ENCODE measurements at regions not wholly inside any gene's neighbourhood (a gene's known extent, or its start where the extent isn't known, plus 50 kb on each side); places are given as distances from the start of the nearest gene placed in this dataset.

DNA sequence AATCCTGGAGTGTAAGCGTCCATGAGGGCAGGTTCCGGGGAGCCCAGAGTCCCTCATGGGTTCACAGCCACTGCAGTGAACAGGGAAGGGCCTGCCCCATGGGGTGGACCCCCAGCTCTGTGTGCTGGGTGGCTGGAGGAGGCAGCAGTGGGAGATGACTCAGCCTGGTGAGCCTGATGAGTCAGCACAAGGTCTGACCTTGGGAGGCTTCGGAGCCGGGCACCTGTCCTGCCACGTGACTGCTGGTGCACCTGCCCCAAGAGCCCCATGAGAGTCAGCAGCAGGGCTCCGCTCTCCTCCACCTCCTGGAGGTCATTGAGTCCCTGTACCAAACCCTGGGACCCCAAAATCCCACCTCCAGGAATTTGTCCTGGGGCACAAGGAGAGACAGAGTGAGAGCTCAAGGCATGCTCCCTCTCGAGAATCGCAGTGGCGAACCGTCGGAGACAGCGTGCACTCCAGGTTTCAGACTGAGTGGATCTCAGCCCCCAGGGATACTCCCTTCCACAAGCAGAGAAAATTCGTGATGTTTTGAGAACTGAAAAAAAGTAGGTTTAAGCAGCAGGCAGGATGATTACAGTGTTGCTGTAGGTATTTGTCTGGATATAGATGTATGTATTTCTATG, 1221.7 kb downstream of the BRD1 start:
- DNase-seq, result peak; percentile 49

DNA sequence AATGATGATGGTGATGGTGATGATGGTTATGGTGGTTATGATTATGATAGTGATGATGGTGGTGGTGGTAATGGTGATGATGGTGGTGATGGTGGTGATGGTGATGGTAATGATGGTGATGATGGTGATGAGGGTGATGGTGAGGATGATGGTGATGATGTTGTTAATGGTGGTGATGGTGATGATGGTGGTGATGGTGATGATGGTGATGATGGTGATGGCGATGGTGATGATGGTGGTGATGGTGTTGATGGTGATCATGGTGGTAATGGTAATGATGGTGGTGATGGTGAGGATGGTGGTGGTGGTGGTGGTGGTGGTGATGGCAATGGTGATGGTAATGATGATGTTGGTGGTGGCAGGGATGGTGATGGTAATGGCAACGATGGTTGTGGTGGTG, 1222.5 kb downstream of the BRD1 start:
- no peak for DNase-seq

DNA sequence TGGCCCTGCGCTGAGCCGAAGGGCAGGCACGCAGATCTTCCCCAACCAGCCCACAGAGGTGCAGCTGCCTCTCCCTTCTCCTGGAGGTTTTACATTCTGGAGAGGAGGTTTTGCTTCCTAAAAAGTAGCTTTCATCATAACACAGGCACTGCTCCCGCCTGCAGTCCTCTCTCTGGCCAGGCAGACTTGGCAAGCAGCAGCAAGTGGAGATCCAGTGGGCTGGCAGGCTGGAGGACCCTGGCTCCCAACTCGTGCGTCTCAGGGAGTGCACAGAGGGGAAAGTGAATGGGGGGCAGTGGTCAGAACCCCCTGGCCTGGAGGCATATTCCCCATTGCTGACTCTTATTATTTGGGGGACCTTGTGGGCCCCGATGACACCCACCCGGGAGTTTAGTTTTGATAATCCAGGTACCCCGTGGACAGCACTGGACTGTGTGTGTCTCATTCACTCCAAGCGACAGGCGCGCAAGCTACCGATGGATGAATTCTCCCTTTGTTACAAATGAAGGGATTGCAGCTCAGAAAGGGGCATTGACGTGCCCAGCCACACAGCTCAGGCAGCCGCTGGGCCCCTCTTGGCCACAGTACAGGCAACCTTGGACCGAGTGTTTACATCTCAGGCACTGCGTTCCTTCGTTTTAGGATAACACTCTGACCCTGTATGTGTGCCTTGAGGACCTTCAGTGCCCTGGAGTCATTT, 1223.9 kb downstream of the BRD1 start:
- DNase-seq, result no peak

DNA sequence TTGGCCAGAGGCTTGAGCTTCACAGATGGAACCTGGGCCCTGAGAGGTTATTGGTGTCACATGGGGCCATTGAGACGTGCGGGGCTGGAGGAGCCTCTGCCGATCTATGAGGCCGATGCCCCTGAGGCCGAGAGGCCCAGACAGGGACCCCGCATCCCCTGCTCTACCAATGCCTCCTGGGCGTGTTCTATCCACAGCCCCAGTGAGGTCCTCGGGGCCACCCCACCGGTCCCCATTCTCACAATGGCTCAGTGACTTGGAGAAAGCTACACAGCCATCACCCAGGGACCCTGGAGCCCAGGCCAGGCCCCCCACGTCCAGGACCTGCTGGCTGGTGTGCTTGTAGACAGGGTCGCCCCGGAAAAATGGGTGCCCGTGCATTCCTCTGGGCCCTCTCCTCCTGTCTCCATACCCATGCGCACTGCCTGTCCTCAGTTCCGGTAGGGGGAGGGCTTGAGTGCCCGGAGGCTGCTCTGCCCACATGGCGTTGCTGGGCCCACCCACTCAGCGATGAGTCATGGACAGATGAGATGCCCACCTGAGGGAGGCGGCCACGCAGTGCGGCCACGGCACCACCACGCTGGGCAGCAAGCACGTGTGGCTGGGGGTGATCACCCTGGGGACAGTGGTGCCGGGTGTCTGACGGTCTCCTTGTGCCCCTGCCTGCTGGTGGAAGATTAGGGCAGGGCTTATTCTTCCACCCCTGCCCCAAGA, 1224.7 kb downstream of the BRD1 start:
- no peak for DNase-seq

DNA sequence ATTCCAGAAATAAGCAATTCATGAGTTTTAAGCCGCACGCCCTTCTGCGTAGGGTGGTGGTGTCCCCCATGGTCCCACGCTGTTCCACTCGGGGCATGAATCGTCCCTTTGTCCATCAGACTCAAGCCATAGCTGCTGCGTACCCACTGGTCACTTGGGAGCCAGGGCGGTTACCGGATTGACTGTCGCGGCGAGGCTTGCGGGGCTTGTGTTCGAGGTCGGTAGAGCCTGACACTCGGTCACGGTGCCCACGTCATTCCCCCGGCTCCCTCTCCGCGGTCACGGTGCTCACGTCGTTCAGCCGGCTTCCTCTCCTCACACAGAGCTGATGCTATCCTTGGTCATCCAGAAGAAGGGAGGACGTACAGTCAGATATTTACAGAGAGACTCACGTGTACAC, 1227.0 kb downstream of the BRD1 start:
- DNase-seq, result no peak

DNA sequence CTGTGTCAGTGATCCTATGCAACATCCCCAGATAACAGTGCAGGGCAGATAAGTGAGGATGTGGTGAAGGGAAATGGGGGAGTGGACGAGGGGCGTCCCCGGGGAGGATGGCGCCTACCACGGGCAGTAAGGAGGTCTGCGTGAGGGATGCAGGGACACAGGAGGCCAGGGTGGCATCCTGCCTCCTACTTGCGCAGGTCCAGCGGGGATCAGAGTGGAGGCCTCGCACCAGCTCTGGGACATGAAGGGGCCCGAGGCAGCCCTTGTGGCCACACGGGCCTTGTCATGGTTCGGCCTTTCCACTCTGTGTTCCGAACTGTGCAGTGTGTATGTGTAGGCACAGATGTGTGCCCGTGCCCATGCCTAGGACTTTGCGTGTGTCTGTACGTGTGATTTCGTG, 1227.5 kb downstream of the BRD1 start:
- no peak for DNase-seq

DNA sequence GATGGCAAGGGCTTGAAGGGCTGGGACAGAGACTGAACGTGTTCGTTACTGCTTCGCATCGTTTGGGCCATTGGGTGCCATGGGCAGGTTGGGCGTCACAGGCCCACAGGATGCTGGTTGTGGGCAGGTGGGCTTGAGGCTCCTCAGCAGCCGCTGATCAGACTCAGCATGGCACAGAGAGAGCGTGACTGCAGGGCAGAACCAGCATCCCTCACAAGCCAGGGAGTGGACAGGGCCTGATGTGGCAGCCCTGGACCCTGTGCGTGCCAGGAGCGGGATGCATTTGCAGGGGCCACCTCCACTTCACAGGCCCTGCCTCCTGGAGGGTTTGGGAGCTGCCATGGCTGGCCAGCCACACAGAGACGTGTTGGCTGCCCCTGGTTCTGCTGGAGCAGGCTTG, 1228.3 kb downstream of the BRD1 start:
- DNase-seq, result no peak

DNA sequence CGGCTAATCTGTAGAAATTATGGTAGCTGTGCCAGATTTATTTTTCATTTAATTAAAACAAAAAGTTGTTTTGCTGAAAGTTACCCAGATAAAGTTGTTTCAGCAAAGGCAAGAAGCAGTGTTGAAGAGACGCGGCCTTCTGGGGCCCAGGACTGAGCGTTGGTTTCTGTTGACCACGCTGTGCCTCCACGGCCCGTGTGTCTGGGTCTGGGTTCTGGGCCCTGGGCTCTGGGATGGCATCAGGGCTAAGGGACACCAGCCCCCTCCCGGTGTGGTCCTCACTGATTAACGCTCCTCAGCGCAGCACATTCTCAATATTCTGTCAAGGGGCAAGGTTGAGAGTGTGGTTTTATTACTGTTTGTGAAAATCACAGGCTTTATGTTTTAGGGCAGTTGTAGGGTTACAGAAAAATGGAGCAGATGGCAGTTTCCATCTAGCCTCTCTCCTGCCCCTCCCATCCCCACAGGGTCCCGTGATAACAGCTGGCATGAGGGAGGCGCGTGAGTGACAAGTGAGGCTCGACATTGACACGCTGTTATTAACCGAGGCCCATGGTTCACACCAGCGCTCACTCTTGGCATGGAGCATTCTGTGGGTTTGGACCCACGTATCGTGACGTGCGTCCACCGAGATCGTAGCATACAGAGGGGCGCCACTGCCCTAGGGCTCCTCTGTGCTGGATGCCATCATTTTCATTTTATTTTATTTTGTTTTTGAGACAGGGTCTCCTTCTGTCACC, 1231.4 kb downstream of the BRD1 start:
- DNase-seq, result no peak

DNA sequence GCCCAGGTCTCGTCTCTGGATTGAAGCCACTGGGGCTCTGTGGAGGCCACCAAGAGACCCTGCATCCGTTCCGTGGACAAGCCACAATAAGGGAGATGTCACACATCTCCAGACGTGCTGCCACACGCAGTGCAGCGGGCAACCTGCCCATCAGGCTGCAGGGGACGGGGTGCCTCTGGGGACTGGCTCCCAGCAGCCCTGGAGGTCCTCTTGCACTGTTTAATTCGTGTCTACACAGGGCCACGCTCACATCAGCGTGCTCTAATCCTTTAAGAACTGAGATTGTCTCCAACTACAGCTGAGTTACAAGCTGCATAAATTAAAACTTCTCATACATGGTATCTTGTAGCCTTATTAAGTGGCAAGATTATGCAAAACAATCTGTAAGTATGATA, 1232.2 kb downstream of the BRD1 start:
- no peak for DNase-seq

DNA sequence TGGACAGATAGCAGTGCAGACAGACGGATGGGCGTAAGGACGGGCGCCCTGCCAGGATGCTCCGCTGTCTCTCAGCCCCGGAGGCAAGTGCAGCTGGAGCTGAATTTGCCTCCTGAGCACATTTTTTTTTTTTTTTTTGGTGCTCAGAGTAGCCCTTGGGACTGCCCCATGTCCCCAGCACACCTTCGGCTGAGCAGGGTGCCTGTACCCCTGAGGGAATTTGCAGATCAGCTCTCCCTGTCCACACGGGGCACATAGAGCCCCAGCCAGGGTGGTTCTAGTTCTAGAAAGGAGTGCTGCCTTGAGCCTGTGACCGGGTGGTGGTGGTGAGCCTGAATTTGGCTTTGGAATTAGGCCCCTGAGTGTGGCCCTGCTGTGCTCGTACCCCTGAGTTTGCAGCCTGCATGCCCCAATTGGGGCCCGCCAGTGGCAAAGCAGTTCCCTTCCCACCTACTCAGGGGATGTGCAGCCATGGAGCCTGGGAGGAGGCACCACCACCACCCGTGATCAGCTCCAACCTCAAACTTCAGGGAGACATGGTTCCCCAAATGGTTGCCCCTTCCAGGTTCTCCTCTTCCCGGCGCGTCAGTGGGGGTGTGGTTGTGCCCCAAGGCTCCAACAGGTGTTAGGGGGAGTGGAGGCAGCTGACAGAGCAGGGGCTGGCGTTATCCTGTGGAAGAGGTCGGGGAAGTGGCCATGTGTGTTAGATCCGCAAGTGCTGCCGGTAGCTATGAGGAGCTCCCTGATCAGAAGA, 1232.7 kb downstream of the BRD1 start:
- no peak for DNase-seq

DNA sequence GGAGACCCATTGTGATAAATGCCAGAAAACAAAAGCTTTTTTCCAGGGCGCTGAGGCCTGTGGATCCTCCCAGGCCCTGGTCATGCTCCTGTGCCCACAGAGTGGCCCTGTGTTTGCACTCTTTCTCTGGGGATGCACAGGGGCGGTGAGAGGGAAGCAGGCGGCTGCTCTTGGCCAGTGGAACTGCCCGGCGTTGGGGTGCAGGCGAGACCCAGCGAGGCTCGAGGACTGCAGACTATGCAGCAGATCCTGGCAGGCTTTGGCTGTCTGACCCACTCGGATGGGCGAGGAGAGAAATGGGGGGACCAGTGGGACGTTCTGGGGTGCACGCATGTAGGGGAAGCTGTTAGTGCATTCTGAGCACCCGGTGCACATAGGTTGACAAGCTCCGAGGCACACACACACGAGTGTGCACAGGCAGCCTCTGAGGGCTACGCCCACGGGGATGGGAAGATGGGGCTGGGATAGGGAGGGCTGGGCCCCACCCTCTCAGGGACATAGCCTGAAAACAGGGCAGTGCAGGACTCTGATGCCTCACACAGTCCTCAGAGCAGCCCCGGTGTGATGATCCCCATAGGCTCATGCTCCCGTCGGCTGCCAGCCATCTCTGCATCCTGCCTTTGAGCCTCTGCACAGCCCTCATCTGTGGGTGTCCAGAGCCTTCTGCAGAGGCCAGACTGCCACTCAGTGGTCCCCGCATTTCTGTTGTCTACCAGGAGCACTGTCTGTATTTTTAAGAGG, 1233.5 kb downstream of the BRD1 start:
- DNase-seq, result no peak

DNA sequence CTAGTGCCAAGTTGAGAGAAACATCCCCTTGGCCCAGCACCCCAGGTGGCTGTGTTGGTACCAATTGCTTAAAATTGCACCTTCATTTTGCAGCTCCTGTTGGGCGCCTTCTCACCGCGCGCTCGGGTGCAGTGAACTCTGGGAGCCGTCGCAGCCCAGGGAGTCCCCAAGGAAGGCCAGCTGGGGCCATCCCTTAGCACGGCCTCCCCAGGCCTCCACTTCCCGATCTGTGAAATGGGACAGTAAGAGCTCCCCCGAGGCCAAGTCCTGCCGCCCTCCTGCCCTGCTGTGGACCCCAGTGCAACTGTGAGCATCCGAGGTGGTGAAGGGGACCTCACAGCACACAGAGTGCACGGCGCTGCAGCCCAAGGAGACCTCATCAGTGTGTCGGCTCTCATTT, 1234.1 kb downstream of the BRD1 start:
- DNase-seq, result no peak

DNA sequence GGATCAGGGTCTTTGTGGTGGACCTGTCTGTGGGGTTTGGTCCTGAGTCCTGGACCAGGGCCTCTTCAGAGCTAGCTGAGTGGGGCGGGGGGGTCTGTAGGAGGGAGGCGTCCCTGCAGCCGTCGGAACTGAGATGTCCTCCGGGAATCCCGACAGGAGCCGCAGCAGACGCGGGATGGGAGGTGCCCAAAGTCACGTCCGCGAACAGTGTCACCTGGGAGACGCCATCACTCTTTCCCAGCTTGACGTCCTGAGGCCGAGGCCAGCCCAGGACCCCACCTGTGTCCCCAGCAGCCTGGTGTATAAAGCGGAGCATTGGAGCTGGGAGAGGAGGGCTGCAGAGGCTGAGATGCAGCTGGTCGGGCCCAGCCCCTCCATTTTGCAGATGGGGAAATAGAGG, 1234.7 kb downstream of the BRD1 start:
- DNase-seq, result no peak

DNA sequence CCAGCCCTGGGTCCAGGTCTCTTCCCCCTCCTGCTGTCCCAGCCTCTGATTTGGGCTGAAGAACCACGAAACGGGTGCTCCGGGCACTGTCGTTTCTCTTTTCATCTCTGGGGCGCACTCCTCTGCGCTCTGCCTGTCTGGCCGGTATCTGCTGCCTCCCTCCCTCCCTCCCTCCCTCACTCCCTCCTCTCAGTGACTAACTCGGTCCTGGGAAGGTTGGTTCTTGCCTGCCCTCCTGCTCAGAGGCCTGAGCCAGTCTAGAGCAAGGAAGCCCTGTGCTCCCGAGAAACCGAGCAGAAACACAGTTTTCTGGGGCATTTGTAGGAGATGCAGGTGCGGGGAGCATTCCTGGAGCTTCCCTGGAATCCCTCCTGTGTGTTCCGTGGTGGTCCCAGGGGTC, 1235.2 kb downstream of the BRD1 start:
- no peak for DNase-seq

DNA sequence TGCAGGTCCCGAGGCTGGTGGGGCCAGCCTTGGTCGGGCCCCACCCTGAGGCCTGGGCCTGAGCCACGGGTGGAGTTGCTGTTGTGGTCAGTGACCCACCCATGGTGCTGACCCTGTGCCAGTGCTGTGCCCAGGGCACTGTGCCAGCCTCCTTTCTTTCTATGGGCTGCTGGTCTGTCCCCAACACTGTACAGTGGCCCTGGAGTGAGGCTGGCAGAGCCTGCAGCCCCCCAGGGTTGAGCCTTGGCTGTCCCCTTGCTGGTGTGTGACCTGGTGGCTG, 1235.7 kb downstream of the BRD1 start:
- no peak for DNase-seq

DNA sequence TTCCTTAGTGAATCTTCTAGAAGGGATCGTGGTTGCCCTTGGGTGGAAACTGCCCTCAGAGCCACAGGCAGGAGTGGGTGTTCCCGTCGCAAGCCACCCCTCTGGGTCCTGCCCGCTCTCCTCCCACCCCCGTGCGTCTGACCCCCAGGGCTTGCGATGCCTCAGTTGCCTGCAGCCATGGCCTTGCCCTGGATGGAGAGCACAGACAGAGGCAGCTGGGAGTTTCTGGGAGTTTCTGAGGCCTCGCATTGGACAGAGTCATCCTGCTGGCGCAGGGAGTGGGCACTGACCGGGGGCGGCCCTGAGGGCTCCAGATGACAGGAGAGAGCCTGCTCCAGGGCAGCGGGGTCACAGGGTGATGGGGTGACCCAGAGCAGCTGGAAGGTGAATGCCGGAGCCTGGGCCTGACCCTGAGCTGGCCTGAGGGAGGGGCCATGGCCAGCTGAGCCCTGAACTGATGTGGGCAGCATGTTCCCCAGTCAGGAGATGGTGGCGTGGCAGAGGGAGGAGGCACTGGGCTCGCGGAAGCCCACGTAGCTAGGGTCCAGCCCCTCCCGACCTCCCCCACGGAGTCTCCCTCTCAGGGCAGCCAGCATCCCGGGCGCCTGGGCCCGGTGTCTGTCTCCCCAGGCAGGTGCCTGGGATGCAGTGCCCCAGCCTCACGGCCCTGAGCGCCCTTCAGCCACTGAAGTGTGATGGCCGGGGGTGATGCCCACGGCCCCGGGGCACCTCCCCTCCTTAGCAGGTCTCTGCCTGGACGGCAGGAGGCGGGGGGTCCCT, 1236.2 kb downstream of the BRD1 start:
- DNase-seq, result no peak

DNA sequence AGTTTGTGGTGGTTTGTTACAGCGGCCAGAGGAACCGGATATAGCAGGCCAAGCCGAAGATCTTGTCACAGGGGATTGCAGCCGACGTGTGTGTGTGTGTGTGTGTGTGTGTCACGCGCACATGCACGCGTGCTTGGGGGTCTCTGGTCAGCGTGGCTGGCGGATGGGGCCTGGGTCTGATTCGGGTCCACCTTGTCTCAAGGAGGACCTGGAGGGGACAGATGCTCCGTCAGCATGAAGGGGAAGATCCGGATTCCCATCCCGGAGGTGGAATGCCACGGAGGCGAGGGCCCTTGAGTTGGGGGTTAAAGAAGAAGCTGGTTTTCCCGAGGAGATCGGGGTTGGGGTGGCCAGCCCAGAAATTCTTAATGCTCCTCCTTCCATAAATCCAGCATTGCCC, 1237.8 kb downstream of the BRD1 start:
- DNase-seq, result no peak

DNA sequence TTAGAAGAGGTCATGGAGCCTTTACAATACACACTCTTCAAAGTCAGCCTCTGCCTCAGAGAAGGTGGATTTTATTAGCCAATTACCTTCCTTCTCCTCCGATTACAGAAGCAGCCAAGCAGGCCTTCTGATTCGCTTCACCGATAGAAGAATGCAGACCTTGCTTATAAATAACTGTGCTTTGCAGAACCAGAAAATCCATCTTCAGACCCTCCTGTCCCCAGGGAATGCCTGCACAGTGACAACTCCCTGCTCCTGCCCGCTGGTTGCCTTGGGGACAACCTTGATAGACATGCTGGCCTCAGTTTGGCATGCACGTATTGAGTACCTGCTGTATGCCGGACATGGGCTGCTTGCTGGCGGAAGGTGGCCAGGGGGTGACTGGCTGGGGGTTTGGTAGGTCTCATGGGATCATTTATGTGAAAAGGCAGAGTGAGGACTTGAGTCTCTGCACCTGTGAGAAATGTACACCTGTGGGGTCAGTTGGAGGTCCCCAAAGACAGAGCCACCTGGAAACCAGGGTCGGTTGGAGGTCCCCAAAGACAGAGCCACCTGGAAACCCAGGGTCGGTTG, 1238.7 kb downstream of the BRD1 start:
- no peak for DNase-seq

DNA sequence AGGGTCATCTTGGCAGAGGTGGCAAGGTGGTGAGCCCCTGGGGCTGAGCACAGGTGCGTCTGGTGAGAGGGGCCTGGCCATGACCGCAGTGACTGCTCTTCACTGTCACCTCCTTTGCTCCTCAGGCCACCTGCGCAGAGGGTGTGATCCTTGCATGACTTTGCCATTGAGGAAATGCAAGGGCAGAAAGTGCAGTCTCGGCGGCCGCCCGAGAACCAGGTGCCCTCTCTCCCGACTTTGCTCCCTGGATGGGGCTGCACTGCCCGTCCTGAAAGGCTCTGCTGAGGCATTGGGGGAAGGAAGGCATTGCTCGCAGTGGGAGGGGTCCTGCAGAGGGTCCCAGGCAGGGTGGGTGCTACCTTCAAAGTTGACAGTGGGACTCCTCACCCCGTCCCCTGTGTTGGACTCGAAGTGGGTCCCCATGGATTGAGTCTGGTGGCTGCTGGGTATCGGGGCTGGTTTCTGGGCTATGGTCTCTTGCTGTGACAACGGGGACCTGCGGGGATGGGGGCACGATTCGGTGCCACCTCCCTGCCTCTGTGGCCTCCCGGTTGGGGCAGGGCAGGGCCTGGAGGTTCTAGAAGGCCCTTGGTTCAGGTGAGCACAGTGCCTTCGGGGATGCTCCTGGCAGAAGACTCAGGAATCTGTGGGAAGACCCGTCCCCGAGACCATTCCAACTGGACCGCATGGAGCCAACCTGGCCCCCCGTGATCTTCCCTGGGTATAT, 1239.4 kb downstream of the BRD1 start:
- no peak for DNase-seq

DNA sequence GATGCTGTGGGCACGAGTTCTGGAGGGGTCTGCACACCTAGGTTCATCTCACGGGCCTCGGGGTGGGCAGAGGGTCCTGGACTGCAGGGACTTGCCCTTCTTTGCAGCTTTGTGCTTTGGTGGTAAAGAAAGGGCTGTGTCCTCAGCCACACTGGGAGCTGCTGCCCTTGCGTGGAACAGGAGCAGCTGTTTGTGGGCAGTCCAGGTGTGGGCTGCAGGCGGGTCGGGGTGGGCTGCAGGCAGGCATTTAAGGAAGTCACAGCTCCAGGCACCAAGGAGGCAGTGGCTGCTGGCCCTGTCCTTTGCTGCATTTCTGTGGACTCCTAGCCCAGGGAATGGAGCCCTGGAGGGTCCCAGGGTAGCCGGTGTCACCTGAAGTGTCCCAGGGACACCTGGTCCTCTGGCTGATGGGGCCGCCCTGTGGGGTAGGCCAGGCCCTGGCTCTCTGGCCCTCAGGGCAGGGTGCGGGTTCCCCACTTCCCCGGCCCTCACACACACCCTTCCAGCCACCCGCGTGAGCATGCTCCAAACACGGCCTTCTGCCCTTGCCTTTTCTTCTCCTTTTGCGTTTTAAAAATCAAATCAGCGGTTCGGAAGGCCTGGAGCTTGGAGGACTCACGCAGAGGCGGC, 1240.3 kb downstream of the BRD1 start:
- no peak for DNase-seq

Measured in NCI-H345 (cell line).